Mesenchymal stem cell (in vitro differentiated cells and primary cell): ENCODE measurements at regions not wholly inside any gene's neighbourhood (a gene's known extent, or its start where the extent isn't known, plus 50 kb on each side); places are given as distances from the start of the nearest gene placed in this dataset.
"Not testable (repeated sequence)": the region's sequence is repeated elsewhere in the genome, so short reads cannot be mapped to it uniquely, and the experiment has no call there.

Experiments
- DNase-seq: peaks from one replicate; pipeline ENCODE4 v3.0.0-alpha.2; 2013
- H2AFZ ChIP-seq: one replicate; pipeline ENCODE4 v1.6.1; 2013; ENCODE audit warnings: low read depth, mild to moderate bottlenecking, control low read depth, inconsistent platforms, low read length, moderate library complexity
- H2AK5ac ChIP-seq: 2 replicates; pipeline ENCODE4 v1.6.1; 2013; ENCODE audit warnings: low read length, moderate library complexity, mild to moderate bottlenecking, inconsistent platforms; ENCODE audit not compliant: severe bottlenecking
- H2BK120ac ChIP-seq: one replicate; pipeline ENCODE4 v1.6.1; 2013; ENCODE audit warnings: low read depth, mild to moderate bottlenecking, inconsistent platforms, low read length, moderate library complexity
- H2BK12ac ChIP-seq, 2 experiments: one replicate each; pipeline ENCODE4 v1.6.1; 2013; ENCODE audit warnings: inconsistent platforms in 2 of 2, low read length in 2 of 2, mild to moderate bottlenecking in 2 of 2, moderate library complexity in 2 of 2, control low read depth in 1 of 2
- H2BK15ac ChIP-seq: one replicate; pipeline ENCODE4 v1.6.1; 2013; ENCODE audit warnings: mild to moderate bottlenecking, low read depth, inconsistent platforms; ENCODE audit not compliant: poor library complexity, severe bottlenecking
- H2BK5ac ChIP-seq: 2 replicates; pipeline ENCODE4 v1.6.1; 2013; ENCODE audit warnings: low read depth, mild to moderate bottlenecking, low read length, control low read depth, inconsistent platforms; ENCODE audit not compliant: poor library complexity, severe bottlenecking
- H3K14ac ChIP-seq, 2 experiments: one replicate each; pipeline ENCODE4 v1.6.1; 2013; ENCODE audit warnings: inconsistent platforms in 2 of 2, low read length in 2 of 2, control low read depth in 1 of 2, mild to moderate bottlenecking in 1 of 2, moderate library complexity in 1 of 2
- H3K18ac ChIP-seq, 2 experiments: one replicate each; pipeline ENCODE4 v1.6.1; 2013; ENCODE audit warnings: inconsistent platforms in 2 of 2, low read length in 2 of 2, control low read depth in 1 of 2, low read depth in 1 of 2, mild to moderate bottlenecking in 1 of 2
- H3K23ac ChIP-seq, 2 experiments: one replicate each; pipeline ENCODE4 v1.6.1; 2013; ENCODE audit warnings: inconsistent platforms in 2 of 2, low read length in 2 of 2, mild to moderate bottlenecking in 2 of 2, moderate library complexity in 2 of 2, control low read depth in 1 of 2
- H3K27ac ChIP-seq: 2 replicates; pipeline ENCODE4 v1.5.1; 2013; ENCODE audit warnings: mild to moderate bottlenecking, moderate library complexity, low read length, control low read depth, inconsistent platforms; ENCODE audit not compliant: poor library complexity, severe bottlenecking
- H3K27me3 ChIP-seq, 2 experiments: 2 replicates each; pipeline versions ENCODE4 v1.6.1 to v1.7.0; 2013; ENCODE audit warnings: low read length in 2 of 2, mild to moderate bottlenecking in 2 of 2, moderate library complexity in 2 of 2, control low read depth in 1 of 2, inconsistent platforms in 1 of 2; ENCODE audit not compliant: control insufficient read depth in 1 of 2, insufficient read depth in 1 of 2
- H3K36me3 ChIP-seq, 2 experiments: 2 replicates each; pipeline versions ENCODE4 v1.6.1 to v1.7.0; 2013; ENCODE audit warnings: low read length in 2 of 2, control low read depth in 1 of 2, inconsistent platforms in 1 of 2, low read depth in 1 of 2, mild to moderate bottlenecking in 1 of 2; ENCODE audit not compliant: insufficient read depth in 2 of 2, control insufficient read depth in 1 of 2
- H3K4ac ChIP-seq, 2 experiments: one replicate each; pipeline ENCODE4 v1.6.1; 2013; ENCODE audit warnings: inconsistent platforms in 2 of 2, low read length in 2 of 2, mild to moderate bottlenecking in 2 of 2, moderate library complexity in 2 of 2, control low read depth in 1 of 2, low read depth in 1 of 2
- H3K4me1 ChIP-seq: 2 replicates; pipeline ENCODE4 v1.6.1; 2013; ENCODE audit warnings: low read depth, low read length, control low read depth; ENCODE audit not compliant: control insufficient read depth, insufficient read depth
- H3K4me2 ChIP-seq: 2 replicates; pipeline ENCODE4 v1.6.1; 2013; ENCODE audit warnings: low read length, mild to moderate bottlenecking, inconsistent platforms; ENCODE audit not compliant: poor library complexity, severe bottlenecking
- H3K4me3 ChIP-seq, 2 experiments: 2 replicates each; pipeline versions ENCODE4 v1.5.1 to v1.7.0; 2013; ENCODE audit warnings: low read length in 2 of 2, mild to moderate bottlenecking in 2 of 2, control low read depth in 1 of 2, low read depth in 1 of 2; ENCODE audit not compliant: insufficient read depth in 1 of 2
- H3K79me1 ChIP-seq: replicated peaks from 2 replicates; pipeline ENCODE4 v1.6.1; 2013; ENCODE audit warnings: mild to moderate bottlenecking, control low read depth, low read length, inconsistent platforms; ENCODE audit not compliant: poor library complexity, severe bottlenecking
- H3K9ac ChIP-seq: 2 replicates; pipeline ENCODE4 v1.7.0; 2013; ENCODE audit warnings: mild to moderate bottlenecking, low read length, moderate library complexity
- H3K9me3 ChIP-seq: 2 replicates; pipeline ENCODE4 v1.7.0; 2013; ENCODE audit warnings: mild to moderate bottlenecking, low read length; ENCODE audit not compliant: control insufficient read depth
- H4K8ac ChIP-seq: one replicate; pipeline ENCODE4 v1.6.1; 2013; ENCODE audit warnings: inconsistent platforms, mild to moderate bottlenecking, low read length, moderate library complexity
- H4K91ac ChIP-seq: one replicate; pipeline ENCODE4 v1.6.1; 2013; ENCODE audit warnings: mild to moderate bottlenecking, low read length, inconsistent platforms
- WGBS: methylation state at CpG from one replicate; pipeline ENCODE4 v1.1.7; 2013; ENCODE audit warnings: mixed read lengths; 5-methylcytosine and 5-hydroxymethylcytosine counted together

DNA sequence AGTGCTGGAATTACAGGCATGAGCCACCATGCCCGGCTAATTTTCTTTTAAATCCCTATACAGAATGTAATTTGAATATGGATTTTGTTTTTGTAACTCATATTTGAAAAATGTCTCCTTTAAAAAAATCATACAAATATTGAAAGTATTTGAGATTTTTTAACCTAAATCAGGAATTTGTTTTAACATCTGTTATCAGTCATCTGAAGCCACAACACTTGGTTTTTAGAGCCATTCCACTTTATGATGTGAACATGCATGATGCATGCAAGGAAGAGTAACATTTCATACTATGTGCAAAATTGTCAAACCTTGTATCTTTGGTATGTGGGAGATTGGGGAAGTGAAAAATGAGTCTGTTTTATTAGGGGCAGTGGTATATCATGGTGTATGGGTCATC is 124.5 kb upstream of the AHI1 start:
- Histone ChIP-seq H2AK5ac (no peak overlapping the region), H3K4me2 (no peak overlapping the region), H3K4ac (no peak overlapping the region), H3K4me1 (no peaks in the 10 kb centered on the region), H2BK5ac (no peak overlapping the region), H3K27me3 (no peaks in the 10 kb centered on the region), H3K27ac (no peak overlapping the region), H3K4me3 (no peak overlapping the region), H2BK15ac (no peak overlapping the region), H2BK120ac (no peak overlapping the region), H2AFZ (no peak overlapping the region), H3K23ac (no peak overlapping the region), H3K14ac (no peak overlapping the region), H2BK12ac (no peak overlapping the region), H3K36me3 (no peaks in the 10 kb centered on the region), H4K91ac (no peak overlapping the region), H3K9me3 (no peaks in the 10 kb centered on the region), H3K79me1 (no peaks in the 10 kb centered on the region), H3K18ac (no peak overlapping the region), H4K8ac (no peak overlapping the region), H3K9ac (no peak overlapping the region)
- WGBS, result no CpG with 5 or more reads among the region's 1 CpG
- DNase-seq, result no peak

DNA sequence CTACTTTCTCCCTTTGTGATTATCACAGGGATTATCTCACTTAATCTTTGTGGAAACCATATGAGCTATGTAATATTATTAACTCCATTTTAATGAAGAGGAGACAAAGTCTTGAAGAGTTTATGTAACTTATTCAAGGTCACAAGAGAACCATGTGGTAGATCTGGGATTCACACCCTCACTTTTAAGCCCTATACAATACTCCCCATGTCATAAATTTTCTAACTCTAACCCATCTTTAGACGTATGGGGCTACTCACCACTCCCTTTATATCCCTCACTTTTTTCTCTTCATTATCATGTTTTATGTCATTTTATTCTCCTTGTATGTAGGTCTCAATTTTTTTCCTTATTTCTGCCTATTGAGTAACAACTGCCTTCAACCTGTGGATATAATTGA is 126.4 kb upstream of the AHI1 start:
- Histone ChIP-seq H4K91ac (no peak overlapping the region), H3K27ac (no peak overlapping the region), H3K4me1 (no peaks in the 10 kb centered on the region), H2BK15ac (no peak overlapping the region), H3K79me1 (no peaks in the 10 kb centered on the region), H3K23ac (no peak overlapping the region), H4K8ac (no peak overlapping the region), H3K4me2 (no peak overlapping the region), H3K18ac (no peak overlapping the region), H2BK12ac (no peak overlapping the region), H3K9ac (no peak overlapping the region), H2BK5ac (no peak overlapping the region), H3K4ac (no peak overlapping the region), H3K27me3 (no peaks in the 10 kb centered on the region), H2AFZ (no peak overlapping the region), H2AK5ac (no peak overlapping the region), H3K4me3 (no peak overlapping the region), H3K36me3 (no peaks in the 10 kb centered on the region), H3K9me3 (no peaks in the 10 kb centered on the region), H2BK120ac (no peak overlapping the region), H3K14ac (no peak overlapping the region)
- DNase-seq, result no peak
- WGBS, result 100% methylated on average over 1 of the region's 1 CpG

DNA sequence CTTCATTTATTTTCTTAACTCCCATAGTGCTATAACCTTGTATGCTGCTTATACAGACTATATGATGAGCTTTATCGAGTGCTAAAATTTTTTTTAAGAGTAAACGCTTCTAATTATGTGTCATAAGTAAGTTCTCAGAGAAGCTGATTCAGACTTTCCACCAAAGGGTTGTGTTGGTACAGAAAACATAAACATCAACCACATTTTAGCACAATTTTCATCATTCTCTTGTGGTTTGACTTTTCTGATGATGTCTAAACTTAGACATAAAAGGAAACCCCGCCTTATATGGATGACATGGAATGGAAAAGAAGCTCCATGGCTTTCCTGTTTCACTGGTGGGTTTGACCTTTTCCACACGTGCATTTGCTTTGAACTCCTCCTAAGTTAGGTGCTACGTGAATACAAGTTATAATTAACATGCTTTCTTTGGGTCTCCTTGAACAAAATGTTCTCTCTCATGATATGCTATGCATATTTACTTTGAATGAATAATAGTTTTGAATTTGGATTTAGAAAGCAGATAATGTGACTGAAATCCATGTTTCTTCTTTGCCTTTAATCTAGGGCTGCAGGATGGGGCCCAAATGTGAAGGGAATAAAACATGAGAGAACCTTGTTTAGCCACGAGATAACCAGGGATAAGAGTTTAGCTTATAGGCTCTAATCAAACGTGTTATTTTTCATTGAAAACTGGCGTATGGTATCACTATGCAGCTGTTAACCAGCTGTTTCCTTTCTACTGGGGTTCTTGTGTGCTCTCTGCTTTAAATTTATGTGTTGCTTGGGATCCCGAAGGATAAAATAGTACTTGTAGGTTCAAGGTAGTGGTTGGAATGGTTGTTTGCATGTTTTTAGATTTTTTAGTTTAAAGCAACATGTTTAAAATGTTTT is 127.1 kb upstream of the AHI1 start:
- no peak overlapping the region for H3K23ac ChIP-seq
- H3K18ac ChIP-seq, result no peak overlapping the region
- H3K4me1 ChIP-seq, result no peaks in the 10 kb centered on the region
- no peaks in the 10 kb centered on the region for H3K27me3 ChIP-seq
- H3K79me1 ChIP-seq, result no peaks in the 10 kb centered on the region
- H3K4me3 ChIP-seq, result no peak overlapping the region
- H2AFZ ChIP-seq, result no peak overlapping the region
- H3K4ac ChIP-seq, result no peak overlapping the region
- no peak overlapping the region for H3K27ac ChIP-seq
- no peaks in the 10 kb centered on the region for H3K36me3 ChIP-seq
- no peaks in the 10 kb centered on the region for H3K9me3 ChIP-seq
- DNase-seq, result peak; percentile 37
- no peak overlapping the region for H3K14ac ChIP-seq
- H2BK15ac ChIP-seq, result no peak overlapping the region
- WGBS, result 74% methylated on average over 5 of the region's 9 CpGs
- no peak overlapping the region for H2BK120ac ChIP-seq
- no peak overlapping the region for H2AK5ac ChIP-seq
- H2BK5ac ChIP-seq, result no peak overlapping the region
- H2BK12ac ChIP-seq, result no peak overlapping the region
- H3K9ac ChIP-seq, result no peak overlapping the region
- H3K4me2 ChIP-seq, result no peak overlapping the region
- H4K8ac ChIP-seq, result no peak overlapping the region
- no peak overlapping the region for H4K91ac ChIP-seq

DNA sequence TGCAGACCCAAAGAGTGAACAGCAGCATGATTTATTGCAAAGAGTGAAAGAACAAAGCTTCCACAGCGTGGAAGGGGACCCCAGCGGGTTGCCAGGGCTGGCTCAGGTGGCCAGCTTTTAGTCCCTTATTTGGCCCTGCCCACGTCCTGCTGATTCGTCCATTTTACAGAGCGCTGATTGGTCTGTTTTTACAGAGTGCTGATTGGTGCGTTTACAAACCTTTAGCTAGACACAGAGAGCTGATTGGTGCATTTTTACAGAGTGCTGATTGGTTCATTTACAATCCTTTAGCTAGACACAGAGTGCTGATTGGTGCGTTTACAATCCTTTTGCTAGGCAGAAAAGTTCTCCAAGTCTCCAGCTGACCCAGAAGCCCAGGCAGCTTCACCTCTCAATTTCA is 128.5 kb upstream of the AHI1 start:
- not testable (repeated sequence) for H3K79me1 ChIP-seq, H2BK15ac ChIP-seq, H3K23ac ChIP-seq, H2BK5ac ChIP-seq, H4K91ac ChIP-seq, H2AK5ac ChIP-seq, H3K4me1 ChIP-seq, H3K18ac ChIP-seq, DNase-seq, H3K9me3 ChIP-seq, H3K4me3 ChIP-seq, H3K27ac ChIP-seq, H3K36me3 ChIP-seq, H3K27me3 ChIP-seq, H4K8ac ChIP-seq, H2BK120ac ChIP-seq, H3K14ac ChIP-seq, H3K9ac ChIP-seq, H2AFZ ChIP-seq, H3K4ac ChIP-seq, H3K4me2 ChIP-seq, H2BK12ac ChIP-seq
- 85% methylated on average over 7 of the region's 7 CpGs for WGBS
